PC-9 (cell line): ENCODE measurements at regions not wholly inside any gene's neighbourhood (a gene's known extent, or its start where the extent isn't known, plus 50 kb on each side); places are given as distances from the start of the nearest gene placed in this dataset.

Experiments
- BruUV-seq: library from RNA; stranded (reverse); fragments of 400-500 nt; replicated peaks from 2 replicates; lab custom pipeline; 2021; lab: Mats Ljungman, UMichigan
- CTCF ChIA-PET: fragments of 300-600 bp; sonication (Branson Sonifier 250); formaldehyde crosslinking; loops from one replicate; lab custom pipeline; 2022; ENCODE audit warnings: antibody characterized with exemption; lab: Charles Lee
- POLR2A ChIA-PET: fragments of 300-600 bp; sonication (Branson Sonifier 250); formaldehyde crosslinking; loops from one replicate; lab custom pipeline; 2022; ENCODE audit warnings: antibody characterized with exemption; ENCODE audit not compliant: unreplicated experiment; lab: Charles Lee
- DNase-seq, 2 experiments: peaks; one replicate each; pipeline versions ENCODE4 v3.0.0 to v3.0.0-alpha.2; 2015 to 2022; ENCODE audit warnings: mixed read lengths in 1 of 2
- H2AFZ ChIP-seq: fragments of 200-600 bp; sonication (generic); 2 replicates; pipeline ENCODE4 v1.8.1; 2017; ENCODE audit warnings: antibody characterized with exemption
- H3F3A ChIP-seq: fragments of 200-600 bp; sonication (generic); 2 replicates; pipeline ENCODE4 v1.8.1; 2017; ENCODE audit warnings: antibody characterized with exemption, mild to moderate bottlenecking, low read depth; ENCODE audit not compliant: insufficient read depth
- H3K27ac ChIP-seq: fragments of 200-600 bp; sonication (generic); 2 replicates; pipeline ENCODE4 v1.6.1; 2016; ENCODE audit warnings: mixed run types
- H3K27me3 ChIP-seq: fragments of 200-600 bp; sonication (generic); 2 replicates; pipeline ENCODE4 v1.6.1; 2016; ENCODE audit warnings: low read depth, mixed run types; ENCODE audit not compliant: insufficient read depth
- H3K36me3 ChIP-seq: fragments of 200-600 bp; sonication (generic); 2 replicates; pipeline ENCODE4 v1.6.1; 2016; ENCODE audit warnings: low read depth, mixed run types
- H3K4me1 ChIP-seq: fragments of 200-600 bp; sonication (generic); replicated peaks from 2 replicates; pipeline ENCODE4 v1.6.1; 2016; ENCODE audit warnings: mixed run types; ENCODE audit not compliant: insufficient read depth
- H3K4me2 ChIP-seq: fragments of 200-600 bp; sonication (generic); 2 replicates; pipeline ENCODE4 v1.6.1; 2017; ENCODE audit warnings: mixed run types
- H3K4me3 ChIP-seq: fragments of 200-600 bp; sonication (generic); 2 replicates; pipeline ENCODE4 v1.6.1; 2016; ENCODE audit warnings: mixed run types
- H3K79me2 ChIP-seq: fragments of 200-600 bp; sonication (generic); 2 replicates; pipeline ENCODE4 v1.6.1; 2017; ENCODE audit warnings: low read depth, mixed run types
- H3K9me2 ChIP-seq: fragments of 200-600 bp; sonication (generic); 2 replicates; pipeline ENCODE4 v1.8.1; 2017; ENCODE audit warnings: mild to moderate bottlenecking; ENCODE audit not compliant: insufficient read depth
- H3K9me3 ChIP-seq: fragments of 200-600 bp; sonication (generic); 2 replicates; pipeline ENCODE4 v1.8.1; 2016; ENCODE audit warnings: low read depth; ENCODE audit not compliant: insufficient read depth
- H4K20me1 ChIP-seq: fragments of 200-600 bp; sonication (generic); 2 replicates; pipeline ENCODE4 v1.8.1; 2017; ENCODE audit not compliant: insufficient read depth
- EZH2 ChIP-seq: fragments of 200-600 bp; sonication (generic); IDR thresholded peaks from 2 replicates; pipeline ENCODE4 v1.8.0; 2017; ENCODE audit warnings: antibody characterized with exemption, low read depth
- intact Hi-C: fragments of 100-400 bp; cut with micrococcal nuclease; formaldehyde crosslinking; loops from one replicate; pipeline ENCODE4 v1.10.0; 2022; ENCODE audit not compliant: unreplicated experiment
- TF ChIP-seq, protein P1 (sequence below): fragments of 200-600 bp; sonication (generic); conservative IDR thresholded peaks from 2 replicates; pipeline ENCODE4 v1.6.1; 2017; ENCODE audit warnings: mixed run types, antibody characterized with exemption, mild to moderate bottlenecking, moderate library complexity

DNA sequence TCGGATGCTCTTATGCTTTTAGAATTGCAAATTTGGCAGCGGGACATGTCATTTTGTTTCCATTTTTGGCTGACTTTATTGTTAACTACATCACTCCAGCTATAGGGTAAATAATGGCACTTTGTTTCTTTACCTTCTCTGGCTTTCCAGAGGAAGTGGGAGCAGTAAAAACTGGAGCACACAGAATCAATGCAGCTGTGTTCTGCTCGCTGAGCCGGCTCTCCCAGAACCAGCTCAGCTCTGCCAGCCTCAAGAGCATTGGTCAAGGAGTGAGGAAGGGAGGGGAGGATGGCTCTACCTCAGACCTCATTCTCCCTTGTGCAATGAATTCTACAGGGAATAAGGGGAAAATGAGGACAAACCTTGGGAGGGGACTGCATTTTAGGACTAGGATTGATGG is 50.5 kb upstream of the SPATA13 start:
- no TSS peak for BruUV-seq
- Histone ChIP-seq H3F3A (no peaks in the 10 kb centered on the region), H2AFZ (no peak overlapping the region), H3K36me3 (no peaks in the 10 kb centered on the region), H4K20me1 (no peaks in the 10 kb centered on the region), H3K27me3 (no peaks in the 10 kb centered on the region), H3K4me2 (no peak overlapping the region), H3K27ac (no peak overlapping the region), H3K9me3 (no peaks in the 10 kb centered on the region), H3K9me2 (no peaks in the 10 kb centered on the region), H3K4me3 (no peak overlapping the region), H3K79me2 (no peaks in the 10 kb centered on the region), H3K4me1 (no peaks in the 10 kb centered on the region)
- ChIA-PET POLR2A (no interaction called here), CTCF (no interaction called here)
- intact Hi-C loops = no loop called here
- no peak for TF ChIP-seq EZH2
- TF ChIP-seq, protein P1, sequence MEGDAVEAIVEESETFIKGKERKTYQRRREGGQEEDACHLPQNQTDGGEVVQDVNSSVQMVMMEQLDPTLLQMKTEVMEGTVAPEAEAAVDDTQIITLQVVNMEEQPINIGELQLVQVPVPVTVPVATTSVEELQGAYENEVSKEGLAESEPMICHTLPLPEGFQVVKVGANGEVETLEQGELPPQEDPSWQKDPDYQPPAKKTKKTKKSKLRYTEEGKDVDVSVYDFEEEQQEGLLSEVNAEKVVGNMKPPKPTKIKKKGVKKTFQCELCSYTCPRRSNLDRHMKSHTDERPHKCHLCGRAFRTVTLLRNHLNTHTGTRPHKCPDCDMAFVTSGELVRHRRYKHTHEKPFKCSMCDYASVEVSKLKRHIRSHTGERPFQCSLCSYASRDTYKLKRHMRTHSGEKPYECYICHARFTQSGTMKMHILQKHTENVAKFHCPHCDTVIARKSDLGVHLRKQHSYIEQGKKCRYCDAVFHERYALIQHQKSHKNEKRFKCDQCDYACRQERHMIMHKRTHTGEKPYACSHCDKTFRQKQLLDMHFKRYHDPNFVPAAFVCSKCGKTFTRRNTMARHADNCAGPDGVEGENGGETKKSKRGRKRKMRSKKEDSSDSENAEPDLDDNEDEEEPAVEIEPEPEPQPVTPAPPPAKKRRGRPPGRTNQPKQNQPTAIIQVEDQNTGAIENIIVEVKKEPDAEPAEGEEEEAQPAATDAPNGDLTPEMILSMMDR = no peak
- no peak for DNase-seq
